GM12874 (cell line): ENCODE measurements at regions not wholly inside any gene's neighbourhood (a gene's known extent, or its start where the extent isn't known, plus 50 kb on each side); places are given as distances from the start of the nearest gene placed in this dataset.

ENCODE experiments used
- CTCF ChIP-seq: IDR thresholded peaks from 2 replicates; pipeline ENCODE4 v1.5.1; 2011; ENCODE audit warnings: low read depth, mild to moderate bottlenecking, control low read depth, low read length, moderate library complexity; ENCODE audit not compliant: insufficient read depth

GRCh38 chr14:26056036-26056616, 541.7 kb downstream of the NOVA1 start:
- no peak for TF ChIP-seq CTCF

- no peak for TF ChIP-seq CTCF
Observed at GRCh38 chr14:26032348-26032747, 565.5 kb downstream of the NOVA1 start.

GRCh38 chr14:26026384-26026783, 571.4 kb downstream of the NOVA1 start:
- no peak for TF ChIP-seq CTCF

GRCh38 chr14:26023967-26024366, 573.9 kb downstream of the NOVA1 start:
- TF ChIP-seq CTCF = no peak

GRCh38 chr14:26021759-26022158, 576.1 kb downstream of the NOVA1 start:
- TF ChIP-seq CTCF = no peak

- no peak for TF ChIP-seq CTCF
Observed at GRCh38 chr14:26017270-26017669, 580.6 kb downstream of the NOVA1 start.

- no peak for TF ChIP-seq CTCF
Observed at GRCh38 chr14:26008290-26008689, 589.5 kb downstream of the NOVA1 start.

- TF ChIP-seq CTCF = no peak
Observed at GRCh38 chr14:26004342-26004741, 593.5 kb downstream of the NOVA1 start.
